ENCODE measurements at regions not wholly inside any gene's neighbourhood (a gene's known extent, or its start where the extent isn't known, plus 50 kb on each side); places are given as distances from the start of the nearest gene placed in this dataset.

DNA sequence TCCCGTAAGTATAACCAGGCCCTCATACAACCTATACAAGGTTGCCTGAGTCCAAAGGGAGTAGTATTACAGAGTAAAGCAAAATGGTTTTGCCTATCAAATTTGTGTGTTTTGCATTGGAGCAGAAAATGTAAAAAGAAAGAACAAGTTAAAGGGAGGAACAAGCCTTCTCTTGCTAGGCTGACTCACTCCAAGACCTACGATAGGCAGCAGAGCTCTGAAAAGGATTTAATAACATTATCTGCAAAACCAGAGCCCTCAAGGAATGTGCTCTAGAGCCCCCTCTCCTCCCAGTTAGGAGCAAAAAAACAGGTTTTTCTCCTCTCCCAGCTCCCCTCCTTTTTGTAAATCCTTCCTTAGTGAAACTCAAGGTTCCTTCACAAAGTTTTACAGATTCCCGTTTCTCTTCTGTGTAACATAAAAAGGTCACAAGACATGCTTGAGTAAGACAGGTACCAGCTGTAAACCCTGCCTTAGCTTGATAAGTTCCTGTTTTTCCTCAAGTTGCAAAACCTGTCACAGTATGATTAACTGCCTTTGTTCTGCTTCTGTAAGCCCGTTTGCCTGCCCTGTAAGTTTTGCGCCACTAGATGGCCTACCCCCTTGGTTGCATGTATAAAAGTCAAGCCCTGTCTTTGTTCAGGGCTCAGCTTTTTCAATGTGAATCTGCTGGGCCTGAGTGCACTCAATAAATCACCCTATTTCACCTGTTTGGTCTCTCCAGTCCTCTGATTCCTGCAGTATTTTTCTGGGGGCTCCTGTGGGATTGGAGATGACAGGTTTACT lies 498.2 kb downstream of the KCNA4 start:
- TF ChIP-seq, protein P1, sequence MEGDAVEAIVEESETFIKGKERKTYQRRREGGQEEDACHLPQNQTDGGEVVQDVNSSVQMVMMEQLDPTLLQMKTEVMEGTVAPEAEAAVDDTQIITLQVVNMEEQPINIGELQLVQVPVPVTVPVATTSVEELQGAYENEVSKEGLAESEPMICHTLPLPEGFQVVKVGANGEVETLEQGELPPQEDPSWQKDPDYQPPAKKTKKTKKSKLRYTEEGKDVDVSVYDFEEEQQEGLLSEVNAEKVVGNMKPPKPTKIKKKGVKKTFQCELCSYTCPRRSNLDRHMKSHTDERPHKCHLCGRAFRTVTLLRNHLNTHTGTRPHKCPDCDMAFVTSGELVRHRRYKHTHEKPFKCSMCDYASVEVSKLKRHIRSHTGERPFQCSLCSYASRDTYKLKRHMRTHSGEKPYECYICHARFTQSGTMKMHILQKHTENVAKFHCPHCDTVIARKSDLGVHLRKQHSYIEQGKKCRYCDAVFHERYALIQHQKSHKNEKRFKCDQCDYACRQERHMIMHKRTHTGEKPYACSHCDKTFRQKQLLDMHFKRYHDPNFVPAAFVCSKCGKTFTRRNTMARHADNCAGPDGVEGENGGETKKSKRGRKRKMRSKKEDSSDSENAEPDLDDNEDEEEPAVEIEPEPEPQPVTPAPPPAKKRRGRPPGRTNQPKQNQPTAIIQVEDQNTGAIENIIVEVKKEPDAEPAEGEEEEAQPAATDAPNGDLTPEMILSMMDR (IDR thresholded peaks at IDR 0.05 in 4 of 5, conservative IDR thresholded peaks at IDR 0.05 in 1 of 5), result no peak
- TF ChIP-seq POLR2A (IDR thresholded peaks at IDR 0.05), result no peak
